CD4-positive, alpha-beta T cell treated with Interleukin-17A for 4 hours (primary cell): ENCODE measurements at regions not wholly inside any gene's neighbourhood (a gene's known extent, or its start where the extent isn't known, plus 50 kb on each side); places are given as distances from the start of the nearest gene placed in this dataset.
"Not testable (repeated sequence)": the region's sequence is repeated elsewhere in the genome, so short reads cannot be mapped to it uniquely, and the experiment has no call there.

Source experiments
- DNase-seq: peaks from one replicate; pipeline ENCODE4 v3.0.0-alpha.2; 2020; ENCODE audit warnings: mixed read lengths

DNA sequence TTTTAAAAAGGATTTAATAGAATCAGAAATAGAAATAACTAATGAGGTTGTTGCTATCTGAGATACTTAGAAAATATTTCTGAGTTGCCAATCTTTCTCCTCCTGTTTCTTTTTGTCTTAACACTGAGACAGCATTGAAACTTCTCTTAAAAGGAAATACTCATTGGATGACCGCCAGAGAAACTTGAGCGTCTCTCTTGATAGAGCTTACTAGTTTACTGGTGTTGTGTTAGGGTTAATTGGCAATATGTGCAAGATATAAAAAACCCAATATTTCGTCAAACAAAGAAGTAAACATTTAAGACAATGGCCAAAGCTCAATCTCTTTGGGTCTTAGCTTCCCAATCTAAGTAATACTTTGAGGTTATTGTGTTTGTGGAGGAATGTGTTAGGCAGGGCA lies 176.4 kb upstream of the CHD1 start:
- no peak for DNase-seq

DNA sequence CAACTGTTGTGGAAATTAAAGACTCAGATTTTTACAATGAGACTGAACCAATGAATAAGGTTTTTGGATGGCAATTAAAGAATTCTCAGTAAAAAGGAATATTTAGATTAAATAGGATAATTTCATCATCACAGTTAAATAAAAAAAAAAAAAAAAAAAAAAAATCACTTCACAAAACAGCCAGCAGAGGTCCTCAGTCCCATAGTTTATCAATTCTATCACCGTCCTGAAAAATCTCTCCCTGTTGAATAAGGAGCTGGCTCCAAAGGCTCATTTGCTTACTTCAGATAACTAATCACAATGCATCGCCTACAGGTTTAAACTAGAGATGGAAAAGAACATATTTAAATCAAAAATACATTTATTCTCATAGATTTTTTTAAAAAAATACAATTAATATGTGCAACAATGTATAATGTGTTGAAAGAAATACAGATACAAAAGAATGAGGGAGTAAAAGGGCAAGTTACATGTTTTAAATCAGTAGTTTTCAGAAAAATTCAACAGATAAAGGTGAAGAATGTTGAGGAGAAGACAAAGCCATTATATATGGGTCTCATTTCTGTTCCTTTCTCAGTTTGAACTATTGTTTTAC lies 175.8 kb upstream of the CHD1 start:
- peak; percentile 5 for DNase-seq

GRCh38 chr5:99102073-99102697 lies 173.4 kb upstream of the CHD1 start:
- no peak for DNase-seq

DNA sequence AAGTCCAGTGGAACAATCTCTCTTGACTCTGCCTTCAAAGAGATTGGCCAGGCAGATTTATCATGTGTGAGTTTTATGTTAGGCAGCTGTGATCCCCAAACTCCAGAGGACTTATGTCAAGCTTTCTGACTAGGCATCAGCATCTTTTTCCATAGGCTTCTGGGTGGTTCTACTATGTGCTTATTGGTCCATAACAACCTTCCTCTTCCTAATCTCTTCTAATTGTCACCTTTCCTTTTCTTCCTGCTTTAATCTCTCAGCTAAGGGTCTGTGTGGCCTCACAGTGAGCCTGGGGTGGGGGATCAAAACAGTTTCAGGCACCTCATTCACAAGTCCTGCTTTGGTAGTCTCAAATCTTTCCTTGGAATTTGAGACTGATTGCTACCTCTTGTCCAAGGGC lies 170.9 kb upstream of the CHD1 start:
- no peak for DNase-seq

DNA sequence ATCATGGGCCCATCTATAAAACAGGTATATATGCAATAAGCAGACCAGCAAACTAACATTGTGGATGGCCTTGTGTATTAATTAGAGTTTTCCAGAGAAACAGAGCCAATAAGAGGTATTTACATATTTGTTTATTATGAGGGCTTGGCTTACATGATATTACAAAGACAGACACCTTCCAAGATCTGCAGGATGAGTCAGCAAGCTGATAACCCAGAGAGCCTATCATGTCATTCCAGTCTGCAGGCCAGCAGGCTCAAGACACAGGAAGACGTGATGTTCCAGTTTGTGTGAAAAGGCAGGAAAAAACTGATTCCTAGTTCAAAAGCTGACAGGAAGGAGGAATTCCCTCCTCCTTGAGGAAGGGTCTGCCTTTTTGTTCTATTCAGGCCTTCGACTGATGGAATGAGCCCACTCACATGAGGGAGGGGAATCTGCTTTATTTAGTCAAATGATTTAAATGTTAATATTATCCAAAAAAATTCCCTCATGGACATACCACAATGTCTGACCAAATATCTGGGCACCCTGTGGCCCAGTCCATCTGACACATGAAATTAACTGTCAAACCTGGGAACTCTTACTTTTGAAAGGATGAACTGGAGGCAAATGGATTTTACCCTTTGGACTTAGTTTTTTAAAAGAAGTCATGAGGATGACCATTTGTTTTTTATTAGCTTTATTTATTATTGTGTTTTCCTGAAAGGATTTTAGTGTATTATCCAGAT lies 161.2 kb upstream of the CHD1 start:
- DNase-seq: no peak

DNA sequence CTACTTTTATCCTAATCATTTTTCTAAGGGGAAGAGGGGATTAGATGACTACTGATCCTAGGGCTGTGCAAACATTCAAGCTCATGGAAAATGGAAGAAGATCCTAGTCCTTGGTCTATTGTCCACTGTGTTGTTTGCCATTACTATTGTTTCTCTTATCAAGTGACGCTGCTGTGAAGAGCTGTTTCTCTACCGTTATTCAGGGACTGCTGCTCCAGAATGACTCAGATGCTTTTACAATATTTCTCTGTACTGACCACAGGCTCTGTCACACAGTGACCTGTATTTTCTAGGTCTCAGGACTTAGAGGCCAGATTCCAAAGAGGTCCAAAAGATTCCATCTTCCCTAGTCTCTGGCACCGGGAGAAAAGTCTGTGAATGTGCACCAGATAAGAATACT lies 159.5 kb upstream of the CHD1 start:
- DNase-seq: no peak

DNA sequence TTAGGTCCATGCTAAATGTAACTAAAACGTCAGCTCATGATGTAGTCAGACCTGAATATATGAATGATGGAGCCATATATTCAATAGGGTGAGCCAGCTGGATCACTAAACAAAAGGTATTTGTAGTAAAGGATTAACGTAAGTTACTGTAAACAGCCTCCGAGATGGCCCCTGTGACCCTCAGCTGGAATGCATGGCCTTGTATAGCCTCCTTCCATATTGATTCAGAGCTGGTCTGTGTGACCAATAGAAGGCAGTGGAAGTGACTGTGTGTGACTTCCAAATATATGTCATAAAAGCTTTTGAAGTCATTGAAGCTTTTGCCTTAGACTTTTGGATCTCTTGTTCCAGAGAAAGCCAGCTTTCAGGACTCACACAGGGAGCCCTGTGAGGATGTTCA lies 154.4 kb upstream of the CHD1 start:
- DNase-seq: no peak

GRCh38 chr5:99081711-99082110 lies 152.9 kb upstream of the CHD1 start:
- DNase-seq: no peak

- DNase-seq: no peak
These were observed 148.2 kb upstream of the CHD1 start for GRCh38 chr5:99076723-99077640.

GRCh38 chr5:99072846-99073245 lies 144.0 kb upstream of the CHD1 start:
- DNase-seq: no peak

GRCh38 chr5:99070822-99071221 lies 142.0 kb upstream of the CHD1 start:
- no peak for DNase-seq

DNA sequence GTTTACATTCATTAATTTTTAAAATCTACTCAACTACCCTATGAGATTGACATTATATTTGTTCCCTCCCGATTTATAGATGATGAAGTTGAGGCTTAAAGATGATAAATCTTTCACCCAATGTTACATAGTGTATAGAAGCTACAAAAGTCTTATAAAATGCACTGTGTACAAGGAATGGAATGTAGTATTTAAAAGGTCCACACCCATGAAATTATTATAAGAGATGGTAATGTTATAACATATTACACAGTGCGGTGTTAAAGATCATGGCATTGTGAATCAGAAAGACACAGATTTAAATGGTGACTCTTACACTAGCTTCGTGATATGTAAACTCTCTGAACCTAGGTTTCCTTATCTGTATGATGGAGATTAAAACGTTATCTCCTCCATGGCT lies 141.6 kb upstream of the CHD1 start:
- no peak for DNase-seq

DNA sequence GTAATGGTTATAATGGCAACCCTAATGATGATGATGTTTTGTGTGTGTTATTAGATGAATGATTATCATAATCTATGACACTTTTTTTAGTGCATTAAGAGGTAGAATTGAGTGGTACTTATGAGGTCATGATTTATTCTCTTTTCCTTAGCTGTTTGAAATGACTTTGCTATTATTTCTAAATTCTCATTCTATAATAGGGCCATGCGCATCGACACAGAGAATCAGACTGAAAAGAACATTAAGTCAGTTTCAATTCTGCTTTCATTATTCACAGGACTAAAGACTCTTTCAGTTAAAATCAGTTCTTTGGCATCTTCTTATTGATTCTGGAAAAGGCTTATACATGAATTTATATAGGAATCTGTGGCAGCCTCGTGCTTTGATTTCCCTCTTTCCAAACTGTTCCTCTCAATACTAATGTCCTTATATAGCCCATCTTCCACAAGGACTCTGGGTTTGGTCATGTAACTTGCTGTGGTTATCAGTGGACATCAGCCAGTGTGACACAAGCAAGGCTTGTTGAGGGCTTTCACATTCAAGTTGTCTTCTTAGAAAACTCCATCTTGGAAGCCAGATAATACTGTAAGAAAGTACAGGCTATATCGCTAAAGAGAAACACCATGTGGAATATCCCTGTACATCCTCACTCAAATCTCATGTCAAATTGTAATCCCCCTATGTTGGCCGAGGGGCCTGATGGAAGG lies 140.3 kb upstream of the CHD1 start:
- DNase-seq: no peak

- no peak for DNase-seq
These were observed 134.9 kb upstream of the CHD1 start for GRCh38 chr5:99063737-99064136.

- DNase-seq: no peak
These were observed 132.9 kb upstream of the CHD1 start for GRCh38 chr5:99061711-99062110.

- DNase-seq: no peak
These were observed 132.5 kb upstream of the CHD1 start for GRCh38 chr5:99061299-99061698.

- DNase-seq: peak; percentile 91
These were observed 131.8 kb upstream of the CHD1 start for GRCh38 chr5:99060306-99061261.

DNA sequence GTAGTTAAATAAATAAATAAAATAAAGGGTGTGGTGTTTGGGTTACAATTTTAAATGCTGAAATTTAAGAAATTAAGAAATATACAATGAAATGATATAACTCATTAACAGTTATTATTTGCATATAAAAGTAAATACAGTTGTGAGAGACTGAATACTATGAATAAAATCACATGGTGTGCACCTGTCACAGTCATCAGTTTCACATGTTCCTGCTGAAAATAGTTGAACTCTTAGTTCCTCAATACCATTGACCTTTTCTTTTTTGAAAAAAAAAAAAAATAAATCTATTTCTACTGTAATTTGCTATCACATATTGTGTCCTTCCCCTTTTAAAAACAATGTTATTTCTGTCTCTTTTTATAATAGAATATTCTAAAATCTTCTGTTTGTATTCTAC lies 130.9 kb upstream of the CHD1 start:
- DNase-seq: no peak

GRCh38 chr5:99058466-99058865 lies 129.7 kb upstream of the CHD1 start:
- no peak for DNase-seq

GRCh38 chr5:99054972-99055371 lies 126.2 kb upstream of the CHD1 start:
- DNase-seq: no peak

GRCh38 chr5:99045871-99046270 lies 117.1 kb upstream of the CHD1 start:
- DNase-seq: no peak

DNA sequence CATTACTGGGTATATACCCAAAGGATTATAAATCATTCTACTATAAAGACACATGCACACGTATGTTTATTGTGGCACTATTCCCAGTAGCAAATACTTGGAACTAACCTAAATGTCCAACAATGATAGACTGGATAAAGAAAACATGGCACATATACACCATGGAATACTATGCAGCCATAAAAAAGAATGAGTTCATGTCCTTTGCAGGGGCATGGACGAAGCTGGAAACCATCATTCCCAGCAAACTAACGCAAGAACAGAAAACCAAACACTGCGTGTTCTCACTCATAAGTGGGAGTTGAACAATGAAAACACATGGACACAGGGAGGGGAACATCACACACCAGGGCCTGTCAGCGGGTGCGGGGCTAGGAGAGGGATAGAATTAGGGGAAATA lies 114.5 kb upstream of the CHD1 start:
- not testable (repeated sequence) for DNase-seq
